Iris pigment epithelial cell (primary cell): ENCODE measurements at regions not wholly inside any gene's neighbourhood (a gene's known extent, or its start where the extent isn't known, plus 50 kb on each side); places are given as distances from the start of the nearest gene placed in this dataset.

Experiments
- DNase-seq: peaks from one replicate; pipeline ENCODE4 v3.0.0-alpha.2; 2011; ENCODE audit warnings: low read depth

DNA sequence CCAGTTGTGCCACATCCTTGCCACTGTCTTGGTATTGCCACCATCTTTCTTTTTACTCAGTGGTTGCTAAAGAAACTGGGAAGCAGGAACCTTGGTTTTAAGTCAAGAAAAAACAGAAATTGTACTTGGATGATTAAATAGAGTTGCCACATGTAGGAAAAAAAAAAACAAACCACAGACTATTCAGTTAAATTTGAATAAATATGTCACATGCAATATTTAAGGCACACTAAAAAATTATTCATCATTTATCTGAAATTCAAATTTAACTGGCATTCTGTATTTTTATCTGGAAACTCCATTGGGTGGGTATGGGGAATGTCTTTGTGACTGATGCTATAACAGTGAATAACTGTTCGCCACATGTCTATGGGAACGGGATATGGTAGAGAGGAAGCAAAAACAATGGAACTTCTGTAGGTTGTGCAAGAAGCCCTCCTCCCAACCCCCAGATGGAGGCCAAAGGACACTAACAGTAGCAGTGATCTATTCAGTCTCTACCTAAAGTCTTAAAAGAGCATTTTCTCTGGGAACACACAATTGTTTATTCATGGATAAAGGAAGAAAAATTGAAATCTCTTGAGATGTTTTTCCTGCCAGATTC lies 57.0 kb upstream of the PLAC8 start:
- no peak for DNase-seq

DNA sequence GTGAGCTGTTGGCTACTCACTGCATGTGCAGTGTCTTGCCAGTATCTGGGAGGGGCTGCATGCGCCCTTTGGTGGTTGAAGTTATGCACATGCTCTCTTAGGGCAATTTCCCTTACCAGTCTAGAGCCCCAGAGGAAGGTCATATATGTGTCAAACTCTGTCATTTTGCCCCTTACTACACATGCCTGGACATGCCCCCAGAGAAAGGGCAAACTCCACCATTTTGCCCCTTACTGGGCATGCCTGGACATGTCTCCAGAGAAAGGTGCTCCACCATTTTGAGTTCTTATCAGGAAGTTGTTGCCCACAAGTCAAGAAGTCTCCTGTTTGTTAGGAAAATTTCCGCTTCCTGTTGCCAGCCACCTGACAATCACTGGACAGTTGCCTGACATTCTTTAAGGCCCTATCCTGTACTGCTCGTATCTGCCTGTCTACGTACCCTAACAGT lies 56.4 kb upstream of the PLAC8 start:
- no peak for DNase-seq
